ENCODE measurements at regions not wholly inside any gene's neighbourhood (a gene's known extent, or its start where the extent isn't known, plus 50 kb on each side); places are given as distances from the start of the nearest gene placed in this dataset.
"Not testable (repeated sequence)": the region's sequence is repeated elsewhere in the genome, so short reads cannot be mapped to it uniquely, and the experiment has no call there.

GRCh38 chr5:158049459-158049858 lies 190.5 kb upstream of the CLINT1 start:
- H3K4me3 ChIP-seq (ENCODE audit: insufficient read depth, low read depth, low read length, poor library complexity, severe bottlenecking), result no peak overlapping the region
- H3K27ac ChIP-seq (ENCODE audit: insufficient read depth, low read length, poor library complexity, severe bottlenecking), result no peak overlapping the region
- no peak for DNase-seq
- no peaks in the 10 kb centered on the region for H3K36me3 ChIP-seq (ENCODE audit: control insufficient read depth, insufficient read depth, low read length)
- no peaks in the 10 kb centered on the region for H3K9me3 ChIP-seq (ENCODE audit: control insufficient read depth, low read length)
- H3K27me3 ChIP-seq (replicated peaks; ENCODE audit: control insufficient read depth, insufficient read depth, low read length, poor library complexity, severe bottlenecking), result no peaks in the 10 kb centered on the region
- no peaks in the 10 kb centered on the region for H3K4me1 ChIP-seq (ENCODE audit: control insufficient read depth, insufficient read depth, low read length, poor library complexity, severe bottlenecking)

- Histone ChIP-seq H3K9me3 (ENCODE audit: control insufficient read depth, low read length) (no peaks in the 10 kb centered on the region), H3K36me3 (ENCODE audit: control insufficient read depth, insufficient read depth, low read length) (no peaks in the 10 kb centered on the region), H3K4me3 (ENCODE audit: insufficient read depth, low read depth, low read length, poor library complexity, severe bottlenecking) (no peak overlapping the region), H3K27ac (ENCODE audit: insufficient read depth, low read length, poor library complexity, severe bottlenecking) (no peak overlapping the region), H3K27me3 (replicated peaks; ENCODE audit: control insufficient read depth, insufficient read depth, low read length, poor library complexity, severe bottlenecking) (no peaks in the 10 kb centered on the region), H3K4me1 (ENCODE audit: control insufficient read depth, insufficient read depth, low read length, poor library complexity, severe bottlenecking) (no peaks in the 10 kb centered on the region)
- no peak for DNase-seq
These were observed 186.8 kb upstream of the CLINT1 start for GRCh38 chr5:158045696-158046095.

GRCh38 chr5:158039911-158040347 lies 181.0 kb upstream of the CLINT1 start:
- Histone ChIP-seq H3K4me1 (ENCODE audit: control insufficient read depth, insufficient read depth, low read length, poor library complexity, severe bottlenecking) (no peaks in the 10 kb centered on the region), H3K9me3 (ENCODE audit: control insufficient read depth, low read length) (no peaks in the 10 kb centered on the region), H3K27me3 (replicated peaks; ENCODE audit: control insufficient read depth, insufficient read depth, low read length, poor library complexity, severe bottlenecking) (no peaks in the 10 kb centered on the region), H3K27ac (ENCODE audit: insufficient read depth, low read length, poor library complexity, severe bottlenecking) (no peak overlapping the region), H3K36me3 (ENCODE audit: control insufficient read depth, insufficient read depth, low read length) (no peaks in the 10 kb centered on the region), H3K4me3 (ENCODE audit: insufficient read depth, low read depth, low read length, poor library complexity, severe bottlenecking) (no peak overlapping the region)
- no peak for DNase-seq

GRCh38 chr5:158039441-158039840 lies 180.5 kb upstream of the CLINT1 start:
- Histone ChIP-seq H3K27me3 (replicated peaks; ENCODE audit: control insufficient read depth, insufficient read depth, low read length, poor library complexity, severe bottlenecking) (no peaks in the 10 kb centered on the region), H3K4me1 (ENCODE audit: control insufficient read depth, insufficient read depth, low read length, poor library complexity, severe bottlenecking) (no peaks in the 10 kb centered on the region), H3K36me3 (ENCODE audit: control insufficient read depth, insufficient read depth, low read length) (no peaks in the 10 kb centered on the region), H3K9me3 (ENCODE audit: control insufficient read depth, low read length) (no peaks in the 10 kb centered on the region), H3K27ac (ENCODE audit: insufficient read depth, low read length, poor library complexity, severe bottlenecking) (no peak overlapping the region), H3K4me3 (ENCODE audit: insufficient read depth, low read depth, low read length, poor library complexity, severe bottlenecking) (no peak overlapping the region)
- no peak for DNase-seq

GRCh38 chr5:158036983-158037595 lies 178.1 kb upstream of the CLINT1 start:
- H3K9me3 ChIP-seq (ENCODE audit: control insufficient read depth, low read length); H3K27ac ChIP-seq (ENCODE audit: insufficient read depth, low read length, poor library complexity, severe bottlenecking); H3K4me1 ChIP-seq (ENCODE audit: control insufficient read depth, insufficient read depth, low read length, poor library complexity, severe bottlenecking); H3K27me3 ChIP-seq (replicated peaks; ENCODE audit: control insufficient read depth, insufficient read depth, low read length, poor library complexity, severe bottlenecking); DNase-seq; H3K4me3 ChIP-seq (ENCODE audit: insufficient read depth, low read depth, low read length, poor library complexity, severe bottlenecking); H3K36me3 ChIP-seq (ENCODE audit: control insufficient read depth, insufficient read depth, low read length): not testable (repeated sequence)

GRCh38 chr5:158034586-158034985 lies 175.6 kb upstream of the CLINT1 start:
- not testable (repeated sequence) for H3K4me1 ChIP-seq (ENCODE audit: control insufficient read depth, insufficient read depth, low read length, poor library complexity, severe bottlenecking); DNase-seq

GRCh38 chr5:158033724-158034123 lies 174.8 kb upstream of the CLINT1 start:
- Histone ChIP-seq H3K27me3 (replicated peaks; ENCODE audit: control insufficient read depth, insufficient read depth, low read length, poor library complexity, severe bottlenecking) (no peaks in the 10 kb centered on the region), H3K9me3 (ENCODE audit: control insufficient read depth, low read length) (no peaks in the 10 kb centered on the region), H3K36me3 (ENCODE audit: control insufficient read depth, insufficient read depth, low read length) (no peaks in the 10 kb centered on the region), H3K4me1 (ENCODE audit: control insufficient read depth, insufficient read depth, low read length, poor library complexity, severe bottlenecking) (no peaks in the 10 kb centered on the region), H3K4me3 (ENCODE audit: insufficient read depth, low read depth, low read length, poor library complexity, severe bottlenecking) (no peak overlapping the region), H3K27ac (ENCODE audit: insufficient read depth, low read length, poor library complexity, severe bottlenecking) (no peak overlapping the region)
- no peak for DNase-seq

More at GRCh38 chr5:158034586-158034985, 175.6 kb upstream of the CLINT1 start:
- H3K9me3 ChIP-seq (ENCODE audit: control insufficient read depth, low read length); H3K27me3 ChIP-seq (replicated peaks; ENCODE audit: control insufficient read depth, insufficient read depth, low read length, poor library complexity, severe bottlenecking); H3K27ac ChIP-seq (ENCODE audit: insufficient read depth, low read length, poor library complexity, severe bottlenecking); H3K4me3 ChIP-seq (ENCODE audit: insufficient read depth, low read depth, low read length, poor library complexity, severe bottlenecking); H3K36me3 ChIP-seq (ENCODE audit: control insufficient read depth, insufficient read depth, low read length): not testable (repeated sequence)

- Histone ChIP-seq H3K4me3 (ENCODE audit: insufficient read depth, low read depth, low read length, poor library complexity, severe bottlenecking) (no peak overlapping the region), H3K27me3 (replicated peaks; ENCODE audit: control insufficient read depth, insufficient read depth, low read length, poor library complexity, severe bottlenecking) (no peaks in the 10 kb centered on the region), H3K36me3 (ENCODE audit: control insufficient read depth, insufficient read depth, low read length) (no peaks in the 10 kb centered on the region), H3K27ac (ENCODE audit: insufficient read depth, low read length, poor library complexity, severe bottlenecking) (no peak overlapping the region), H3K9me3 (ENCODE audit: control insufficient read depth, low read length) (no peaks in the 10 kb centered on the region), H3K4me1 (ENCODE audit: control insufficient read depth, insufficient read depth, low read length, poor library complexity, severe bottlenecking) (no peaks in the 10 kb centered on the region)
- no peak for DNase-seq
These were observed 174.1 kb upstream of the CLINT1 start for GRCh38 chr5:158033076-158033475.

- Histone ChIP-seq H3K4me3 (ENCODE audit: insufficient read depth, low read depth, low read length, poor library complexity, severe bottlenecking) (no peak overlapping the region), H3K27me3 (replicated peaks; ENCODE audit: control insufficient read depth, insufficient read depth, low read length, poor library complexity, severe bottlenecking) (no peaks in the 10 kb centered on the region), H3K9me3 (ENCODE audit: control insufficient read depth, low read length) (no peaks in the 10 kb centered on the region), H3K4me1 (ENCODE audit: control insufficient read depth, insufficient read depth, low read length, poor library complexity, severe bottlenecking) (no peaks in the 10 kb centered on the region), H3K36me3 (ENCODE audit: control insufficient read depth, insufficient read depth, low read length) (no peaks in the 10 kb centered on the region), H3K27ac (ENCODE audit: insufficient read depth, low read length, poor library complexity, severe bottlenecking) (no peak overlapping the region)
- no peak for DNase-seq
These were observed 173.3 kb upstream of the CLINT1 start for GRCh38 chr5:158032246-158032645.

GRCh38 chr5:158027806-158028775 lies 169.1 kb upstream of the CLINT1 start:
- no peaks in the 10 kb centered on the region for H3K27me3 ChIP-seq (replicated peaks; ENCODE audit: control insufficient read depth, insufficient read depth, low read length, poor library complexity, severe bottlenecking)
- H3K36me3 ChIP-seq (ENCODE audit: control insufficient read depth, insufficient read depth, low read length), result no peaks in the 10 kb centered on the region
- H3K4me3 ChIP-seq (ENCODE audit: insufficient read depth, low read depth, low read length, poor library complexity, severe bottlenecking), result no peak overlapping the region
- DNase-seq, result no peak
- no peaks in the 10 kb centered on the region for H3K4me1 ChIP-seq (ENCODE audit: control insufficient read depth, insufficient read depth, low read length, poor library complexity, severe bottlenecking)
- no peak overlapping the region for H3K27ac ChIP-seq (ENCODE audit: insufficient read depth, low read length, poor library complexity, severe bottlenecking)
- H3K9me3 ChIP-seq (ENCODE audit: control insufficient read depth, low read length), result no peaks in the 10 kb centered on the region

Measured in effector memory CD4-positive, alpha-beta T cell (primary cell).